Neuronal stem cell (in vitro differentiated cells): ENCODE measurements at regions not wholly inside any gene's neighbourhood (a gene's known extent, or its start where the extent isn't known, plus 50 kb on each side); places are given as distances from the start of the nearest gene placed in this dataset.
A peak's percentile ranks its signal among the peaks of the same experiment; 100 is the strongest.

Experiments
- DNase-seq: peaks from one replicate; pipeline ENCODE4 v3.0.0-alpha.2; 2013; ENCODE audit warnings: low spot score
- H2AFZ ChIP-seq: one replicate; pipeline ENCODE4 v1.6.1; 2013; ENCODE audit warnings: mild to moderate bottlenecking, low read length, inconsistent platforms
- H2AK5ac ChIP-seq: 2 replicates; pipeline ENCODE4 v1.6.1; 2013; ENCODE audit warnings: low read depth, mild to moderate bottlenecking, inconsistent platforms, low read length, moderate library complexity, mixed read lengths
- H2BK120ac ChIP-seq: 2 replicates; pipeline ENCODE4 v1.6.1; 2013; ENCODE audit warnings: low read depth, mild to moderate bottlenecking, inconsistent platforms, low read length, moderate library complexity, mixed read lengths
- H2BK12ac ChIP-seq: one replicate; pipeline ENCODE4 v1.6.1; 2013; ENCODE audit warnings: low read length, inconsistent platforms
- H2BK15ac ChIP-seq: 2 replicates; pipeline ENCODE4 v1.6.1; 2013; ENCODE audit warnings: mild to moderate bottlenecking, low read length, inconsistent platforms, mixed read lengths
- H2BK5ac ChIP-seq: one replicate; pipeline ENCODE4 v1.6.1; 2013; ENCODE audit warnings: inconsistent platforms, mild to moderate bottlenecking, low read length, moderate library complexity
- H3K14ac ChIP-seq: one replicate; pipeline ENCODE4 v1.6.1; 2013; ENCODE audit warnings: low read length, inconsistent platforms
- H3K18ac ChIP-seq: 2 replicates; pipeline ENCODE4 v1.6.1; 2013; ENCODE audit warnings: low read length, inconsistent platforms
- H3K23ac ChIP-seq: 2 replicates; pipeline ENCODE4 v1.6.1; 2013; ENCODE audit warnings: low read depth, mild to moderate bottlenecking, mixed read lengths, low read length, inconsistent platforms; ENCODE audit not compliant: poor library complexity
- H3K27ac ChIP-seq: replicated peaks from 3 replicates; pipeline ENCODE4 v1.5.1; 2013; ENCODE audit warnings: low read length, inconsistent platforms
- H3K27me3 ChIP-seq, 3 experiments: 2 replicates each; pipeline ENCODE4 v1.6.1; 2013; ENCODE audit warnings: low read length in 3 of 3, mild to moderate bottlenecking in 2 of 3, inconsistent platforms in 1 of 3, low read depth in 1 of 3, mixed read lengths in 1 of 3, moderate library complexity in 1 of 3; ENCODE audit not compliant: control insufficient read depth in 3 of 3, insufficient read depth in 3 of 3
- H3K36me3 ChIP-seq, 2 donors: replicated peaks in 1 of 2; 2 replicates each; pipeline ENCODE4 v1.6.1; 2013; ENCODE audit warnings: low read length in 2 of 2; ENCODE audit not compliant: control insufficient read depth in 2 of 2, insufficient read depth in 2 of 2
- H3K4ac ChIP-seq: 2 replicates; pipeline ENCODE4 v1.6.1; 2013; ENCODE audit warnings: inconsistent platforms, mild to moderate bottlenecking, low read length, moderate library complexity
- H3K4me1 ChIP-seq, 2 donors: 1 replicate in 1 of 2; 2 replicates in 1 of 2; pipeline ENCODE4 v1.6.1; 2013; ENCODE audit warnings: low read length in 2 of 2, low read depth in 1 of 2; ENCODE audit not compliant: control insufficient read depth in 2 of 2, insufficient read depth in 1 of 2
- H3K4me2 ChIP-seq: one replicate; pipeline ENCODE4 v1.6.1; 2013; ENCODE audit warnings: mild to moderate bottlenecking, low read length, inconsistent platforms; ENCODE audit not compliant: insufficient read depth, poor library complexity, severe bottlenecking
- H3K4me3 ChIP-seq, 2 donors: 2 replicates each; pipeline ENCODE4 v1.5.1; 2013; ENCODE audit warnings: low read length in 2 of 2, mild to moderate bottlenecking in 2 of 2, inconsistent platforms in 1 of 2, moderate library complexity in 1 of 2
- H3K79me1 ChIP-seq: one replicate; pipeline ENCODE4 v1.6.1; 2013; ENCODE audit warnings: low read depth, mild to moderate bottlenecking, inconsistent platforms, low read length, moderate library complexity
- H3K9ac ChIP-seq: one replicate; pipeline ENCODE4 v1.6.1; 2013; ENCODE audit warnings: mild to moderate bottlenecking, low read depth, low read length, inconsistent platforms; ENCODE audit not compliant: poor library complexity
- H3K9me3 ChIP-seq, 2 donors: replicated peaks in 1 of 2; 2 replicates each; pipeline versions ENCODE3 to v1.6.1; 2013; ENCODE audit warnings: low read length in 2 of 2, mild to moderate bottlenecking in 2 of 2, inconsistent platforms in 1 of 2, low read depth in 1 of 2, mixed read lengths in 1 of 2, moderate library complexity in 1 of 2; ENCODE audit not compliant: control insufficient read depth in 2 of 2, insufficient read depth in 1 of 2
- H4K8ac ChIP-seq: one replicate; pipeline ENCODE4 v1.6.1; 2013; ENCODE audit warnings: low read depth, mild to moderate bottlenecking, inconsistent platforms, low read length, moderate library complexity
- H4K91ac ChIP-seq: one replicate; pipeline ENCODE4 v1.6.1; 2013; ENCODE audit warnings: low read length, low read depth, mild to moderate bottlenecking, inconsistent platforms; ENCODE audit not compliant: poor library complexity
- WGBS, 2 donors: extraction: QIAGEN DNeasy Blood & Tissue Kit; methylation state at CpG; one replicate each; pipeline ENCODE4 v1.1.7; 2013; ENCODE audit warnings: missing lambda C conversion rate in 2 of 2, mixed read lengths in 1 of 2; ENCODE audit not compliant: insufficient read length in 2 of 2, insufficient replicate concordance in 1 of 2; ENCODE audit errors: extremely low coverage in 2 of 2; 5-methylcytosine and 5-hydroxymethylcytosine counted together

- Histone ChIP-seq H3K79me1 (no peaks in the 10 kb centered on the region), H3K9ac (no peak overlapping the region), H3K4me3 (no peak overlapping the region), H2BK5ac (no peak overlapping the region), H2BK120ac (no peak overlapping the region), H3K23ac (no peak overlapping the region), H2AFZ (peak overlapping the region; percentile 26), H3K14ac (no peak overlapping the region), H3K36me3 (no peaks in the 10 kb centered on the region), H4K8ac (no peak overlapping the region), H3K4me2 (no peak overlapping the region), H3K9me3 (no peaks in the 10 kb centered on the region), H4K91ac (no peak overlapping the region), H3K27me3 (no peaks in the 10 kb centered on the region), H3K18ac (no peak overlapping the region), H3K4me1 (peaks cover 0 to 3% of the 10 kb centered on the region in 2 donors), H2BK12ac (no peak overlapping the region), H3K27ac (no peak overlapping the region), H3K4ac (no peak overlapping the region), H2AK5ac (no peak overlapping the region), H2BK15ac (no peak overlapping the region)
- no CpG with 5 or more reads among the region's 5 CpGs for WGBS, 2 donors
- no peak for DNase-seq
These were observed 367.1 kb downstream of the ZEB2 start for GRCh38 chr2:144152817-144153271.

GRCh38 chr2:144151851-144152250 is 368.1 kb downstream of the ZEB2 start:
- Histone ChIP-seq H3K4ac (no peak overlapping the region), H2AFZ (no peak overlapping the region), H2BK120ac (no peak overlapping the region), H3K79me1 (no peaks in the 10 kb centered on the region), H3K18ac (no peak overlapping the region), H2BK5ac (no peak overlapping the region), H3K4me1 (no peaks in the 10 kb centered on the region), H3K9me3 (no peaks in the 10 kb centered on the region), H3K4me2 (no peak overlapping the region), H3K9ac (no peak overlapping the region), H3K27me3 (no peaks in the 10 kb centered on the region), H2BK15ac (no peak overlapping the region), H2BK12ac (no peak overlapping the region), H4K91ac (no peak overlapping the region), H4K8ac (no peak overlapping the region), H3K23ac (no peak overlapping the region), H3K27ac (no peak overlapping the region), H3K14ac (no peak overlapping the region), H3K36me3 (no peaks in the 10 kb centered on the region), H3K4me3 (no peak overlapping the region), H2AK5ac (no peak overlapping the region)
- DNase-seq: no peak
- WGBS, 2 donors: no CpG with 5 or more reads among the region's 2 CpGs

GRCh38 chr2:144151405-144151804 is 368.5 kb downstream of the ZEB2 start:
- no peak overlapping the region for H3K4ac ChIP-seq
- H3K4me1 ChIP-seq: no peaks in the 10 kb centered on the region
- H3K79me1 ChIP-seq: no peaks in the 10 kb centered on the region
- H2BK120ac ChIP-seq: no peak overlapping the region
- WGBS, 2 donors: no CpG with 5 or more reads among the region's 1 CpG
- H3K9ac ChIP-seq: no peak overlapping the region
- H3K23ac ChIP-seq: no peak overlapping the region
- no peak overlapping the region for H3K18ac ChIP-seq
- no peak overlapping the region for H2BK12ac ChIP-seq
- H4K91ac ChIP-seq: no peak overlapping the region
- no peak overlapping the region for H2BK15ac ChIP-seq
- H2AFZ ChIP-seq: no peak overlapping the region
- no peak overlapping the region for H3K14ac ChIP-seq
- H4K8ac ChIP-seq: no peak overlapping the region
- H3K36me3 ChIP-seq: no peaks in the 10 kb centered on the region
- no peak overlapping the region for H2BK5ac ChIP-seq
- H3K4me2 ChIP-seq: no peak overlapping the region
- H3K9me3 ChIP-seq: no peaks in the 10 kb centered on the region
- no peaks in the 10 kb centered on the region for H3K27me3 ChIP-seq
- no peak overlapping the region for H3K27ac ChIP-seq
- H3K4me3 ChIP-seq: no peak overlapping the region
- H2AK5ac ChIP-seq: no peak overlapping the region
- DNase-seq: no peak

- Histone ChIP-seq H2AFZ (no peak overlapping the region), H3K18ac (no peak overlapping the region), H2AK5ac (no peak overlapping the region), H2BK120ac (no peak overlapping the region), H3K27me3 (no peaks in the 10 kb centered on the region), H3K27ac (no peak overlapping the region), H3K79me1 (no peaks in the 10 kb centered on the region), H2BK5ac (no peak overlapping the region), H4K8ac (no peak overlapping the region), H4K91ac (no peak overlapping the region), H3K14ac (no peak overlapping the region), H2BK12ac (no peak overlapping the region), H3K23ac (no peak overlapping the region), H2BK15ac (no peak overlapping the region), H3K4me2 (no peak overlapping the region), H3K9me3 (no peaks in the 10 kb centered on the region), H3K9ac (no peak overlapping the region), H3K4me3 (no peak overlapping the region), H3K36me3 (no peaks in the 10 kb centered on the region), H3K4ac (no peak overlapping the region), H3K4me1 (no peaks in the 10 kb centered on the region)
- no CpG with 5 or more reads among the region's 2 CpGs for WGBS, 2 donors
- DNase-seq: no peak
These were observed 372.6 kb downstream of the ZEB2 start for GRCh38 chr2:144147356-144147755.
